ENCODE measurements at regions not wholly inside any gene's neighbourhood (a gene's known extent, or its start where the extent isn't known, plus 50 kb on each side); places are given as distances from the start of the nearest gene placed in this dataset.

DNA sequence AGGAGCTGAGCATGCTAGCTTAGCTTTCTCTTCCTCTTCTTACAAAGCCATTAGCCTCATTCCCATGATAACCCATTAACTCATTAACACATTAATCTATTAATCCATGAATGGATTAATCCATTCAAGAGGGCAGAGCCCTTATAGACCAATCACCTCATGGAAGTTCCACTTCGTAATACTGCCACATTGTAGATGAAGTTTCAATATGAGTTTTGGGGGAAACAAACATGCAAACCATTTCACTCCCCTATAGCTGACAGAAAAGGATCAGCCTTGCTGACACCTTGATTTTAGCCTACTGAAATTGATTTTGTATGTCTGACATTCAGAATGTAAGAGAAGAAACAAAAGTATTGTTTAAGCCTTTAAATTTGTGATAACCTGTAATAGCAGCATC is 251.8 kb upstream of the GALNTL6 start (continued):
- TF ChIP-seq, protein P1, sequence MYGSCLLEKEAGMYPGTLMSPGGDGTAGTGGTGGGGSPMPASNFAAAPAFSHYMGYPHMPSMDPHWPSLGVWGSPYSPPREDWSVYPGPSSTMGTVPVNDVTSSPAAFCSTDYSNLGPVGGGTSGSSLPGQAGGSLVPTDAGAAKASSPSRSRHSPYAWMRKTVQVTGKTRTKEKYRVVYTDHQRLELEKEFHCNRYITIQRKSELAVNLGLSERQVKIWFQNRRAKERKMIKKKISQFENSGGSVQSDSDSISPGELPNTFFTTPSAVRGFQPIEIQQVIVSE (CRISPR knock-in tag; IDR thresholded peaks at IDR 0.05; ENCODE audit: borderline replicate concordance), result no peak
- TF ChIP-seq, protein P2, sequence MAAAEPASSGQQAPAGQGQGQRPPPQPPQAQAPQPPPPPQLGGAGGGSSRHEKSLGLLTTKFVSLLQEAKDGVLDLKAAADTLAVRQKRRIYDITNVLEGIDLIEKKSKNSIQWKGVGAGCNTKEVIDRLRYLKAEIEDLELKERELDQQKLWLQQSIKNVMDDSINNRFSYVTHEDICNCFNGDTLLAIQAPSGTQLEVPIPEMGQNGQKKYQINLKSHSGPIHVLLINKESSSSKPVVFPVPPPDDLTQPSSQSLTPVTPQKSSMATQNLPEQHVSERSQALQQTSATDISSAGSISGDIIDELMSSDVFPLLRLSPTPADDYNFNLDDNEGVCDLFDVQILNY (CRISPR knock-in tag; IDR thresholded peaks at IDR 0.05), result no peak

GRCh38 chr4:171553961-171554360 is 259.2 kb upstream of the GALNTL6 start:
- ATAC-seq (no peak), DNase-seq (ENCODE audit: low spot score) (no peak)
- ChIA-PET POLR2A (no interaction called here), CTCF (no interaction called here)
- TF ChIP-seq STAT6 (CRISPR knock-in tag; conservative IDR thresholded peaks at IDR 0.05; ENCODE audit: low read depth) (no peak), FOXP1 (CRISPR knock-in tag; IDR thresholded peaks at IDR 0.05; ENCODE audit: borderline replicate concordance) (no peak)
- Mint-ChIP-seq H3K27me3 (ENCODE audit: low read depth) (no peaks in the 10 kb centered on the region), H3K4me3 (no peak overlapping the region), H3K9me3 (0 out of 2 replicates have a peak, but pooled peaks cover 4% of the 10 kb centered on the region), H3K4me1 (peaks cover 5% of the 10 kb centered on the region), H3K36me3 (no peaks in the 10 kb centered on the region), H3K27ac (no peak overlapping the region)

- Mint-ChIP-seq H3K9me3 (peaks cover 9% of the 10 kb centered on the region), H3K27ac (no peak overlapping the region), H3K4me1 (no peaks in the 10 kb centered on the region), H3K36me3 (no peaks in the 10 kb centered on the region), H3K4me3 (no peak overlapping the region), H3K27me3 (ENCODE audit: low read depth) (no peaks in the 10 kb centered on the region)
- no peak for DNase-seq (ENCODE audit: low spot score)
- CTCF ChIA-PET, result no interaction called here
- no peak for ATAC-seq
- POLR2A ChIA-PET, result no interaction called here
- TF ChIP-seq, protein P3, sequence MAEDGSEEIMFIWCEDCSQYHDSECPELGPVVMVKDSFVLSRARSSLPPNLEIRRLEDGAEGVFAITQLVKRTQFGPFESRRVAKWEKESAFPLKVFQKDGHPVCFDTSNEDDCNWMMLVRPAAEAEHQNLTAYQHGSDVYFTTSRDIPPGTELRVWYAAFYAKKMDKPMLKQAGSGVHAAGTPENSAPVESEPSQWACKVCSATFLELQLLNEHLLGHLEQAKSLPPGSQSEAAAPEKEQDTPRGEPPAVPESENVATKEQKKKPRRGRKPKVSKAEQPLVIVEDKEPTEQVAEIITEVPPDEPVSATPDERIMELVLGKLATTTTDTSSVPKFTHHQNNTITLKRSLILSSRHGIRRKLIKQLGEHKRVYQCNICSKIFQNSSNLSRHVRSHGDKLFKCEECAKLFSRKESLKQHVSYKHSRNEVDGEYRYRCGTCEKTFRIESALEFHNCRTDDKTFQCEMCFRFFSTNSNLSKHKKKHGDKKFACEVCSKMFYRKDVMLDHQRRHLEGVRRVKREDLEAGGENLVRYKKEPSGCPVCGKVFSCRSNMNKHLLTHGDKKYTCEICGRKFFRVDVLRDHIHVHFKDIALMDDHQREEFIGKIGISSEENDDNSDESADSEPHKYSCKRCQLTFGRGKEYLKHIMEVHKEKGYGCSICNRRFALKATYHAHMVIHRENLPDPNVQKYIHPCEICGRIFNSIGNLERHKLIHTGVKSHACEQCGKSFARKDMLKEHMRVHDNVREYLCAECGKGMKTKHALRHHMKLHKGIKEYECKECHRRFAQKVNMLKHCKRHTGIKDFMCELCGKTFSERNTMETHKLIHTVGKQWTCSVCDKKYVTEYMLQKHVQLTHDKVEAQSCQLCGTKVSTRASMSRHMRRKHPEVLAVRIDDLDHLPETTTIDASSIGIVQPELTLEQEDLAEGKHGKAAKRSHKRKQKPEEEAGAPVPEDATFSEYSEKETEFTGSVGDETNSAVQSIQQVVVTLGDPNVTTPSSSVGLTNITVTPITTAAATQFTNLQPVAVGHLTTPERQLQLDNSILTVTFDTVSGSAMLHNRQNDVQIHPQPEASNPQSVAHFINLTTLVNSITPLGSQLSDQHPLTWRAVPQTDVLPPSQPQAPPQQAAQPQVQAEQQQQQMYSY (CRISPR knock-in tag; IDR thresholded peaks at IDR 0.05), result no peak
- TF ChIP-seq NFE2L1 (CRISPR knock-in tag; IDR thresholded peaks at IDR 0.05), result no peak
- TF ChIP-seq HMGA2 (CRISPR knock-in tag; IDR thresholded peaks at IDR 0.05), result no peak
- no peak for TF ChIP-seq TCF7 (CRISPR knock-in tag; IDR thresholded peaks at IDR 0.05; ENCODE audit: low read depth)
- TF ChIP-seq TEAD4 (CRISPR knock-in tag; IDR thresholded peaks at IDR 0.05), result no peak
- no peak for TF ChIP-seq ETV6 (CRISPR knock-in tag; IDR thresholded peaks at IDR 0.05)
- TF ChIP-seq ERG (CRISPR knock-in tag; IDR thresholded peaks at IDR 0.05), result no peak
- TF ChIP-seq STAT6 (CRISPR knock-in tag; conservative IDR thresholded peaks at IDR 0.05; ENCODE audit: low read depth), result no peak
- no peak for TF ChIP-seq GABPB1 (CRISPR knock-in tag; IDR thresholded peaks at IDR 0.05)
- TF ChIP-seq SOX15 (CRISPR knock-in tag; IDR thresholded peaks at IDR 0.05), result no peak
- TF ChIP-seq, protein P4, sequence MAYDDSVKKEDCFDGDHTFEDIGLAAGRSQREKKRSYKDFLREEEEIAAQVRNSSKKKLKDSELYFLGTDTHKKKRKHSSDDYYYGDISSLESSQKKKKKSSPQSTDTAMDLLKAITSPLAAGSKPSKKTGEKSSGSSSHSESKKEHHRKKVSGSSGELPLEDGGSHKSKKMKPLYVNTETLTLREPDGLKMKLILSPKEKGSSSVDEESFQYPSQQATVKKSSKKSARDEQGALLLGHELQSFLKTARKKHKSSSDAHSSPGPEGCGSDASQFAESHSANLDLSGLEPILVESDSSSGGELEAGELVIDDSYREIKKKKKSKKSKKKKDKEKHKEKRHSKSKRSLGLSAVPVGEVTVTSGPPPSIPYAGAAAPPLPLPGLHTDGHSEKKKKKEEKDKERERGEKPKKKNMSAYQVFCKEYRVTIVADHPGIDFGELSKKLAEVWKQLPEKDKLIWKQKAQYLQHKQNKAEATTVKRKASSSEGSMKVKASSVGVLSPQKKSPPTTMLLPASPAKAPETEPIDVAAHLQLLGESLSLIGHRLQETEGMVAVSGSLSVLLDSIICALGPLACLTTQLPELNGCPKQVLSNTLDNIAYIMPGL (CRISPR knock-in tag; IDR thresholded peaks at IDR 0.05), result no peak
- no peak for TF ChIP-seq FOXJ3 (CRISPR knock-in tag; IDR thresholded peaks at IDR 0.05; ENCODE audit: borderline replicate concordance)
- TF ChIP-seq SMAD4 (CRISPR knock-in tag; IDR thresholded peaks at IDR 0.05), result no peak
- no peak for TF ChIP-seq SP1 (CRISPR knock-in tag; conservative IDR thresholded peaks at IDR 0.05)
- TF ChIP-seq RELA (CRISPR knock-in tag; IDR thresholded peaks at IDR 0.05; ENCODE audit: borderline replicate concordance), result no peak
- no peak for TF ChIP-seq JAZF1 (CRISPR knock-in tag; IDR thresholded peaks at IDR 0.05)
These were observed 270.6 kb upstream of the GALNTL6 start for GRCh38 chr4:171542640-171543039.
